Adipocyte (in vitro differentiated cells): ENCODE measurements at regions not wholly inside any gene's neighbourhood (a gene's known extent, or its start where the extent isn't known, plus 50 kb on each side); places are given as distances from the start of the nearest gene placed in this dataset.
"Not testable (repeated sequence)": the region's sequence is repeated elsewhere in the genome, so short reads cannot be mapped to it uniquely, and the experiment has no call there.

Experiments
- DNase-seq: peaks from one replicate; pipeline ENCODE4 v3.0.0-alpha.2; 2015; ENCODE audit warnings: low read depth
- H3K27me3 ChIP-seq: replicated peaks from 2 replicates; pipeline ENCODE4 v1.7.0; 2013; ENCODE audit warnings: mild to moderate bottlenecking, low read length, moderate library complexity; ENCODE audit not compliant: control insufficient read depth, insufficient read depth
- H3K36me3 ChIP-seq: 2 replicates; pipeline ENCODE4 v1.7.0; 2013; ENCODE audit warnings: low read length, mild to moderate bottlenecking, moderate library complexity; ENCODE audit not compliant: control insufficient read depth, insufficient read depth, severe bottlenecking
- H3K4me1 ChIP-seq: 2 replicates; pipeline ENCODE4 v1.7.0; 2013; ENCODE audit warnings: mild to moderate bottlenecking, low read length, moderate library complexity; ENCODE audit not compliant: control insufficient read depth, insufficient read depth
- H3K4me3 ChIP-seq: 2 replicates; pipeline ENCODE4 v1.7.0; 2013; ENCODE audit warnings: mild to moderate bottlenecking, low read length, moderate library complexity
- H3K9ac ChIP-seq: 2 replicates; pipeline ENCODE4 v1.7.0; 2013; ENCODE audit warnings: mild to moderate bottlenecking, low read length, moderate library complexity
- H3K9me3 ChIP-seq: 2 replicates; pipeline ENCODE4 v1.7.0; 2013; ENCODE audit warnings: mild to moderate bottlenecking, low read length, moderate library complexity; ENCODE audit not compliant: control insufficient read depth

DNA sequence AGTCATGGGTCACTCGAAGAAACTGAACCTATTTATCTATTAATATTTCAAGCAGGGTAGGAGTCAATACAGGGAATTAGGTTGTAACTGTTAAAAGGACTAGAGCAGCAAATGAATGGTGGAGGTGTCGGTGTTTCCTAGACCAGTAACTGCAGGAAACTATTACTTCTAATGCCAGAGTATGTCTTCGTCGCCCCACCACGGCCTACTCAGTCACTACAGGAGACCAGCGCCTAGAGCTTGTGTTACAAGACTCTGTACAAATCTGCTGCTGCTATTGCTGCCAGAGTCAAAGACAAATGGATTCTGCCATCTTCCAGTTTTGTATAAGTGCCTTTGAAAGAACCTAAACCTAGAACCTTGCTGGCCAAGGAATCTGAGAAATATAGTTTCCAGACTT lies 343.9 kb downstream of the SOX4 start:
- no peak for DNase-seq
- Histone ChIP-seq H3K4me1 (peaks cover 4% of the 10 kb centered on the region), H3K27me3 (no peaks in the 10 kb centered on the region), H3K9ac (no peak overlapping the region), H3K4me3 (no peak overlapping the region), H3K36me3 (no peaks in the 10 kb centered on the region), H3K9me3 (no peaks in the 10 kb centered on the region)

DNA sequence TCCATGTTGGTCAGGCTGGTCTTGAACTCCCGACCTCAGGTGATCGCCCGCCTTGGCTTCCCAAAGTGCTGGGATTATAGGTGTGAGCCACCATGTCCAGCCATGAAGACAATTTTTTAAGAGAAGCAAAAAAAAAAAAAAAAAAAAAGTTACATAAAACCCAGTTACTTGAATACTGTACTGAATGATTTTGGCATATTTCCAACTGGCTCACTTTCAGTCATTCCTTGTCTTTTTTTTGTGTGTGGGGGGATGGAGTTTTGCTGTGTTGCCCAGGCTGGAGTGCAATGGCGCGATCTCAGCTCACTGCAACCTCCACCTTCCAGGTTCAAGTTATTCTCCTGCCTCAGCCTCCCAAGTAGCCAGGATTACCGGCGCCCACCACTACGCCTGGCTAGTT lies 345.5 kb downstream of the SOX4 start:
- DNase-seq, H3K9ac ChIP-seq, H3K9me3 ChIP-seq, H3K4me3 ChIP-seq, H3K36me3 ChIP-seq, H3K27me3 ChIP-seq: not testable (repeated sequence)
- peaks cover 11% of the 10 kb centered on the region for H3K4me1 ChIP-seq

DNA sequence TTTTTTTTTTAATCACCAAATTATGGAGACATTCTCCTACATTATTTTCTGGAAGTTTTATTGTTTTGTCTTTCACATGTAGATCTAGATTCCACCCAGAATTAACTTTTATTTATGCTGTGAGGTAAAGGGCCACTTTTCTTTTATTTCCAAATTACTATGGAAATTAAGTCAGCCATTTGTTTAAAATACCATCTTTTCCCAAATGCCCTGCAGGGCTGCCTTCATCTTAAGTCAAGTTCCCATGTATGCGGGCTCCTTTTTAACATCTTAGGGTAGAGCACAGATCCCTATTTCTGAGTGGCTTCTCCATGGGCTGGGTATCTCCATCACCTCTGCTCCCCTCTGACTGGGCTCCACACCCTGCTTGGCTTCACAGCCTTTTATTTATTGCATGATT lies 348.4 kb downstream of the SOX4 start:
- Histone ChIP-seq H3K9me3 (no peaks in the 10 kb centered on the region), H3K4me1 (peaks cover 10% of the 10 kb centered on the region), H3K9ac (no peak overlapping the region), H3K4me3 (no peak overlapping the region), H3K27me3 (no peaks in the 10 kb centered on the region), H3K36me3 (no peaks in the 10 kb centered on the region)
- DNase-seq: no peak

DNA sequence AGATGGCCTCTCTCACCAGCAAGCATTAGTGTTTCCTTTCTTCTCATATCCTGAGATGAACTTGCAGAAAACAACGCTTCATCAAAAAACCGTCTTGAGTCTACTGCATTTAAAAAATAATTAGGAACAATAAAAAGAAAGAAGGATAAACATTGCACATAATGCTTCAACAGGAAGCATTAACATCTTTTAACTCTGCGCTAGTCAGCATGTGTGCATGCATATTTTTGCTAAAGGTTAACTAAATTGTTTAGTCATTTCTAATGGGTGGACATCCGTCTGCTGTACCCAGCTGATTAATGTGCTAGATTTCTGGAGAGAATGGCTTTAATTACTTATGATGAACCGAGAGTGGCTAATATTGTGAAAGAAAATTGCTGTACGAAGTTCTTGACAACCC lies 349.3 kb downstream of the SOX4 start:
- Histone ChIP-seq H3K4me1 (peaks cover 11% of the 10 kb centered on the region), H3K9me3 (no peaks in the 10 kb centered on the region), H3K9ac (no peak overlapping the region), H3K4me3 (no peak overlapping the region), H3K27me3 (no peaks in the 10 kb centered on the region), H3K36me3 (no peaks in the 10 kb centered on the region)
- no peak for DNase-seq

DNA sequence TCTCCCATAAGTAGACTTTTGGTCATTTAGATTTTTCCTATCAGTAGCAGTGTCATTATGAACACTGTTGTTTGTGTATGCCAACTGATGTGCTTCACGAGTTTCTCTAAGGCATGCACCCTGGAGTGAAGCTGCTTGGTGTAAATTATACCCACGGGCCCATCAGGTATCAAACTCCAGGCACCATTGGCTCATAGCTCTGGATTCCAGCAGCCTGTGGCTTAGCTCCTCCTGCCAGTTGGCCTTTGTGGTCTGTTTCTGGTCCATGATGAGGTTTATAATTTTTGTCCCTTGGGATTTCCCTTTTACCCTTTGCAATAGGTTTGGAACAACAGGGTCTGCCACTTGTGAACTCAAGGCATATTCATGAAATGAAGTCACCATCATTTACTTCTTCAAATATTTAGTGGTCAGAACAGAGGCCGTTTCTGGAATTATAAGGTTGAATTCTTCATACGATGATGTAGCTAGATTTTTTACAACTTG lies 350.5 kb downstream of the PRL start:
- DNase-seq: peak; percentile 92
- H3K27me3 ChIP-seq: no peaks in the 10 kb centered on the region
- H3K4me3 ChIP-seq: no peak overlapping the region
- peaks cover 11% of the 10 kb centered on the region for H3K4me1 ChIP-seq
- no peaks in the 10 kb centered on the region for H3K36me3 ChIP-seq
- H3K9me3 ChIP-seq: no peaks in the 10 kb centered on the region
- H3K9ac ChIP-seq: no peak overlapping the region

DNA sequence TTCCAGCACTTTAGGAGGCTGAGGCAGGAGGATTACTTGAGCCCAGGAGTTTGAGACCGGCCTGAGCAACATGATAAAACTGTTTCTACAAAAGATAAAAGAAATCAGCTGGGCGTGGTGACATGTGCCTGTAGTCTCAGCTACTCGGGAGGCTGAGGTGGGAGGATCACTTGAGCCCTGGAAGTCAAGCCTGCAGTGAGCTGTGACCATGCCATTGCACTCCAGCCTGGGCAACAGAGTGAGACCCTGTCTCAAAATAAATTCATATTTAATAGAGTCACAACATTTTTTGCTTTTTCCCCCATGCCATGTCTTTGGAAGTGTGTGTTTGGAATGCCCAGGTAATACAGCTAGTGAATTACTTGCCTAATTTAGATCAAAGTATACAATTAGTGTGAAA lies 349.6 kb downstream of the PRL start:
- not testable (repeated sequence) for H3K27me3 ChIP-seq, DNase-seq, H3K9me3 ChIP-seq, H3K4me3 ChIP-seq, H3K36me3 ChIP-seq, H3K9ac ChIP-seq
- H3K4me1 ChIP-seq: peaks cover 11% of the 10 kb centered on the region

DNA sequence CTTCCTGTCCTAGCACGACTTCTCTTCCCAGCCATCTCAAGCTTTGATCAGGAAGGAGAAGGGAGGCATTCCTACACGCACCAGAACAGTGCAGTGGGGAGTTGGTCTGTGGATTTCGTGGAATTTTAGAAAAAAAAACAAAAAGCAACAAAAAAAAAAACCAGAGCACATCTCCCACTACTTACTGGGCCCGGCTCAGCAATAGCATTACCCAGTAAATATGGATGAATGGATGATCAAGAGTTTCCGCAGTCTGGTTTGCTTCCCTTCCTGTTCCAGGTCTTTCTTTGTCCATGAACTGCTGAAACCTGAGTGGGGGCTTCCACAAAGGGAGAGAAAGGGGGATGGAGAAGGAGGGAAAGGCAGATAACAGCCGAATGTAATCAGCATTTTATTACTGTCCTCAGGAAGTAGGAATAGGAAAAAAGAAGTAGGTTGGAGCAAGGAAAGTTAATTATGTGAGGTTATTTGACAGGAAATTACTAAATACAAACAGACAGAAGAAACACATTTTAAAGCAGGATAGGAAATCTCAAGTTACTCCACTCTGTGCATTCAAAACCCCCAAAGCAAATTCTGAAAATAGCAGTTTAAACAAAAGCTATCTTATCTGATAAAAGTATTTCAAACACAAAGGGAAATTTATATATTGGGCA lies 349.0 kb downstream of the PRL start:
- H3K4me3 ChIP-seq: no peak overlapping the region
- no peak overlapping the region for H3K9ac ChIP-seq
- H3K4me1 ChIP-seq: peaks cover 10% of the 10 kb centered on the region
- no peaks in the 10 kb centered on the region for H3K9me3 ChIP-seq
- H3K36me3 ChIP-seq: no peaks in the 10 kb centered on the region
- peak; percentile 33 for DNase-seq
- no peaks in the 10 kb centered on the region for H3K27me3 ChIP-seq

DNA sequence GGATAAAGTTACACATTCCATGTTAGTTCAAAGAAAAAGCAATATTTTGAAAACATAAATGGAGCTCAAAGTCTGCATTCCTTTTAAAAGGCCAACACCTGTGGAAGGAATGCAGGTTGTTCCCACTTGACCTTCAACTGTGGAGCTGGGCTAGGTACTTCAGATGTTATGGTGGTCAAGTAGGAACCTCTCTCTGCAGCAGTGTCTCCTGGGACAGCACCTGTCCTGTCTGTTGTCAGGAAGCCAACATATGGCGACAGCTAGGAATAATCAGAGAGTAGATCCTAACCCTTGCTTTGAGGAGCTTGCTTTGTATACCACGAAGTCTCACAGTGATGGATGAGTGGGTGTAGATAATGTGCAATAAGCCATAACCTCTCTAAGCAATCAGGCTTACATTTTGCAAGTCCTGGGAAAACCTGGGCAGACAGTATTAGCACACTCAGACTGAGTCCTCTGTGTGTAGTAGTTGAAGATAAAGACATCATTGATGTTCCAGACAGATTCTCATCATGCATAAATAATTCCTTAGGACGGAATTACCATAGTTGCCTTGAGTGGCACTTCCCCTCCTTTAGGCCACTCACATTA lies 347.5 kb downstream of the PRL start:
- Histone ChIP-seq H3K27me3 (no peaks in the 10 kb centered on the region), H3K36me3 (no peaks in the 10 kb centered on the region), H3K9ac (no peak overlapping the region), H3K4me3 (no peak overlapping the region), H3K9me3 (no peaks in the 10 kb centered on the region), H3K4me1 (peaks cover 4% of the 10 kb centered on the region)
- DNase-seq: no peak

DNA sequence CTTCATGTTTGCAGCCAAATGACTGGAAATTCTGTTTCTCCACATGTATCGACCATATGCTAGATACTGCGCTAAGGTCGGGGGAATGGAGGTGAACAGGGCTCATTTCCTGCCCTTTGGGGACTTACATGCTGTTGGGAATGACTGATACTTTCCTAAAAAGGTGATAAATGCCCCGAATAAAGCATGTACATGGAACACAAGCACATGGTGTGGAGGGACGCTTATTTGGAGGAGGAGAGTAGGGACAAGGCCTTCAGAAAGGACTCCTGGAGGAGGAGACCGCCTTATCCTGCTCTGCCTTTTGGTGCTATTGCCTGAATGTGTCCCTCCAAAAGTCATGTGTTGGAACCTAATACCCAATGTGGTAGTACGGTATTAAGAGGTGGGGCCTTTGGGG lies 344.5 kb downstream of the PRL start:
- no peaks in the 10 kb centered on the region for H3K4me1 ChIP-seq
- H3K36me3 ChIP-seq: no peaks in the 10 kb centered on the region
- H3K9ac ChIP-seq: no peak overlapping the region
- no peak overlapping the region for H3K4me3 ChIP-seq
- H3K9me3 ChIP-seq: no peaks in the 10 kb centered on the region
- H3K27me3 ChIP-seq: peaks cover 4% of the 10 kb centered on the region
- no peak for DNase-seq

DNA sequence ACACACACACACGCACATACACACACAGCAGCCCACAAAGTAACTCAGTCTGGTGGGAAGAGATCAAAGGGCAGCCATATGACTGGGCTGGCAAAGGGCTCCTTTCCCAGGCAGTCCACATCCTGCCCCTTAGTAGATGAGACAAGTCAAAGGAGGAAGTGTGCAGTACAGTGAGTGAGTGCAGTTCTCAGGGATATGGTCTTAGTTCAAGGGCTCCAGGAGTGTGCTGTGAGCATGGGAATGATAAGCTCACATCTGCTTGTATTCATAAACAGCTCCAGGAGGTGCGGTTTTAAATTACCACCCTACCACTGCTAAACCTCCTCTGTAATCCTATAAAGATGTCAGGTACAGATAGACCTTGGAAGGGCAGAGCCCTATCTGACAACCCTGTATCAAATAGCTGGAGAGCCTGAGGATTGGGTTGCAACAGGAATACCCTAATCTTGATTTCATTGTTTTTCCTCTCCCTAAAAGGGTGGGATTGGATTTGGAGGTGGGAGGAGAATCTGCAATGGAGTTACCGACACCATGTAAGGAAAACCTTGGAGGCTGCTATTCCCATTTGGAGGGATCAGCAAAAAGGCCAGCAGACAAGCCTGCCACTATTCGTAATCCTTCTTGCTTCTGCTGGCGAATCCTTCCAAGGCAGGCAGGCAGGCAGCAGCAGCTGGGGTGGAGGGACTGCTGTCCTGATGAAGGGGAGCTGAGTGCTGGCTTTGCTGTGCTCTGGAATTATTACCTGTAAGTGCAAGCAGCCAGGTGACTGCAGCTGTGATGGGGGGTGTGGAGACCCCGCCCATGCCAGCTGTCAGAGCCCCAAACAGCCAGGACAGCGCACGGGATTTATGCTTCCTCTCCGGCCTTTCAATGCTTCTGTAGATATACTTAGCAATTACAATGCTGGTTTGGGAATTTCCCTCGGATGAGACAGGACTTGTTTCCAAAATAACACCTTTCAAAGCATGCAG lies 342.7 kb downstream of the PRL start:
- DNase-seq: no peak
- H3K4me1 ChIP-seq: no peaks in the 10 kb centered on the region
- no peaks in the 10 kb centered on the region for H3K9me3 ChIP-seq
- no peak overlapping the region for H3K9ac ChIP-seq
- no peak overlapping the region for H3K4me3 ChIP-seq
- H3K27me3 ChIP-seq: peaks cover 4% of the 10 kb centered on the region
- no peaks in the 10 kb centered on the region for H3K36me3 ChIP-seq

DNA sequence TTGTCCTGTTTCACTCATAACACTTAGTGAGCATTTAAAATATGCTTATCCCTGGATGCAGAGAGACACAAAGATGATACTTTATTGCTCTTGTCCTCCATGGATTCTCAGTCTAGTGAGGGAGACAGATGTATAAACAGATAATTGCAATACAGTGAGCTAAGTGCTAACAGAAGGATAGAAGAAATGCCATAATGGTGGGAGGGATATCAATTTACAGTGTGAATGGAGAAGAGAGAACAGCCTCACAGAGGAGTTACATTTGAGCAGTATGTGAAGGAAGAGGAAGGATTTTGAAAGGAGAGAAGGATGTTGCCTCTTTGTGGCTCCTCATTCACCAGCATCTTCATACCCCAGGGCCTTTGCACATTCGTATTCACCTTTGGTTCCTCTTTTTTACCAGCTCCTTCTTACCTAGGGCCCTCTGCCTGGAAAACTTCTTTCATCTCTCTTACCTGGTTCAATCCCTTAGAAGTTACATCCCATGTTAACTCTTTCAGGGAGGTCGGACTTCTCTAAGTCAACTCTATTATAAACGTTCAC lies 341.7 kb downstream of the PRL start:
- DNase-seq: no peak
- Histone ChIP-seq H3K4me3 (no peak overlapping the region), H3K9me3 (no peaks in the 10 kb centered on the region), H3K27me3 (peaks cover 4% of the 10 kb centered on the region), H3K4me1 (no peaks in the 10 kb centered on the region), H3K36me3 (no peaks in the 10 kb centered on the region), H3K9ac (no peak overlapping the region)
